ENCODE measurements at regions not wholly inside any gene's neighbourhood (a gene's known extent, or its start where the extent isn't known, plus 50 kb on each side); places are given as distances from the start of the nearest gene placed in this dataset.
"Not testable (repeated sequence)": the region's sequence is repeated elsewhere in the genome, so short reads cannot be mapped to it uniquely, and the experiment has no call there.

- no peak for ATAC-seq
- in situ Hi-C loops (cut with HindIII; ENCODE audit: low pct_unique_long_range_greater_than_20kb, low sequenced_read_pairs): no loop called here
- H3K36me3 ChIP-seq (ENCODE audit: control insufficient read depth, insufficient read depth, low read length): no peaks in the 10 kb centered on the region
- peaks cover 9% of the 10 kb centered on the region for H3K27me3 ChIP-seq (ENCODE audit: control insufficient read depth, insufficient read depth, low read length)
- no peak overlapping the region for H3K4me3 ChIP-seq (ENCODE audit: low read depth in 2 of 2, low read length in 2 of 2)
- H3K9me3 ChIP-seq (ENCODE audit: control insufficient read depth, insufficient read depth, low read depth, low read length): no peaks in the 10 kb centered on the region
- CTCF ChIA-PET: no interaction called here
- TF ChIP-seq, protein P1, sequence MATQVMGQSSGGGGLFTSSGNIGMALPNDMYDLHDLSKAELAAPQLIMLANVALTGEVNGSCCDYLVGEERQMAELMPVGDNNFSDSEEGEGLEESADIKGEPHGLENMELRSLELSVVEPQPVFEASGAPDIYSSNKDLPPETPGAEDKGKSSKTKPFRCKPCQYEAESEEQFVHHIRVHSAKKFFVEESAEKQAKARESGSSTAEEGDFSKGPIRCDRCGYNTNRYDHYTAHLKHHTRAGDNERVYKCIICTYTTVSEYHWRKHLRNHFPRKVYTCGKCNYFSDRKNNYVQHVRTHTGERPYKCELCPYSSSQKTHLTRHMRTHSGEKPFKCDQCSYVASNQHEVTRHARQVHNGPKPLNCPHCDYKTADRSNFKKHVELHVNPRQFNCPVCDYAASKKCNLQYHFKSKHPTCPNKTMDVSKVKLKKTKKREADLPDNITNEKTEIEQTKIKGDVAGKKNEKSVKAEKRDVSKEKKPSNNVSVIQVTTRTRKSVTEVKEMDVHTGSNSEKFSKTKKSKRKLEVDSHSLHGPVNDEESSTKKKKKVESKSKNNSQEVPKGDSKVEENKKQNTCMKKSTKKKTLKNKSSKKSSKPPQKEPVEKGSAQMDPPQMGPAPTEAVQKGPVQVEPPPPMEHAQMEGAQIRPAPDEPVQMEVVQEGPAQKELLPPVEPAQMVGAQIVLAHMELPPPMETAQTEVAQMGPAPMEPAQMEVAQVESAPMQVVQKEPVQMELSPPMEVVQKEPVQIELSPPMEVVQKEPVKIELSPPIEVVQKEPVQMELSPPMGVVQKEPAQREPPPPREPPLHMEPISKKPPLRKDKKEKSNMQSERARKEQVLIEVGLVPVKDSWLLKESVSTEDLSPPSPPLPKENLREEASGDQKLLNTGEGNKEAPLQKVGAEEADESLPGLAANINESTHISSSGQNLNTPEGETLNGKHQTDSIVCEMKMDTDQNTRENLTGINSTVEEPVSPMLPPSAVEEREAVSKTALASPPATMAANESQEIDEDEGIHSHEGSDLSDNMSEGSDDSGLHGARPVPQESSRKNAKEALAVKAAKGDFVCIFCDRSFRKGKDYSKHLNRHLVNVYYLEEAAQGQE (IDR thresholded peaks at IDR 0.05; ENCODE audit: insufficient read depth in 1 of 2, low read depth in 2 of 2, low read length in 1 of 2): no peak
- TF ChIP-seq POLR2AphosphoS5 (IDR thresholded peaks at IDR 0.05; ENCODE audit: low read depth, low read length): no peak
- no peak for TF ChIP-seq CTCF (IDR thresholded peaks at IDR 0.05)
- no TSS peak for BruUV-seq (replicated peaks)
- no peaks in the 10 kb centered on the region for H3K4me1 ChIP-seq (ENCODE audit: control insufficient read depth, insufficient read depth, low read length)
- intact Hi-C loops (cut with micrococcal nuclease; ENCODE audit: unreplicated experiment): no loop called here
- POLR2A ChIA-PET: no interaction called here
- DNase-seq (ENCODE audit: low read depth, low spot score): no peak
- H3K27ac ChIP-seq (ENCODE audit: low read length): no peak overlapping the region
Observed at GRCh38 chr17:79548116-79548515, 62.7 kb downstream of the RBFOX3 start.

GRCh38 chr17:79547586-79547985 lies 63.3 kb downstream of the RBFOX3 start:
- intact Hi-C loops (cut with micrococcal nuclease; ENCODE audit: unreplicated experiment): no loop called here
- no TSS peak for BruUV-seq (replicated peaks)

DNA sequence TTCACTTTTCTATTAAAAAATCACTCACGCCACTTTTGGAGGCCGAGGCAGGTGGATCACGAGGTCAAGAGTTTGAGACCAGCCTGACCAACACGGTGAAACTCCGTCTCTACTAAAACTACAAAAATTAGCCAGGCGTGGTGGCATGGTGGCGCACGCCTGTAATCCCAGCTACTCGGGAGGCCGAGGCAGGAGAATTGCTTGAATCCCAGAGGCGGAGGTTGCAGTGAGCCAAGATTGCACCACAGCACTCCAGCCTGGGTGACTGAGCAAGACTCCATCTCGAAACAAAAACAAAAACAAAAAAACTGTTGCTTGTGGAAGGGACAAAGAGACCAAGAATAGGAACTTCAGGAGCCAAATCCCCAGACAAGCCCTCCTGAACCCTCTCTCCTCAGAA lies 63.7 kb downstream of the RBFOX3 start:
- BruUV-seq (replicated peaks); H3K27ac ChIP-seq (ENCODE audit: low read length); H3K36me3 ChIP-seq (ENCODE audit: control insufficient read depth, insufficient read depth, low read length); ATAC-seq; POLR2A ChIA-PET; CTCF ChIA-PET; H3K9me3 ChIP-seq (ENCODE audit: control insufficient read depth, insufficient read depth, low read depth, low read length); H3K27me3 ChIP-seq (ENCODE audit: control insufficient read depth, insufficient read depth, low read length); H3K4me3 ChIP-seq (ENCODE audit: low read depth in 2 of 2, low read length in 2 of 2); in situ Hi-C loops (cut with HindIII; ENCODE audit: low pct_unique_long_range_greater_than_20kb, low sequenced_read_pairs); H3K4me1 ChIP-seq (ENCODE audit: control insufficient read depth, insufficient read depth, low read length); DNase-seq (ENCODE audit: low read depth, low spot score); intact Hi-C loops (cut with micrococcal nuclease; ENCODE audit: unreplicated experiment): not testable (repeated sequence)

More at GRCh38 chr17:79547586-79547985, 63.3 kb downstream of the RBFOX3 start:
- ChIA-PET CTCF (no interaction called here), POLR2A (no interaction called here)
- ATAC-seq (no peak), DNase-seq (ENCODE audit: low read depth, low spot score) (no peak)
- peaks cover 9% of the 10 kb centered on the region for H3K27me3 ChIP-seq (ENCODE audit: control insufficient read depth, insufficient read depth, low read length)
- H3K4me3 ChIP-seq (ENCODE audit: low read depth in 2 of 2, low read length in 2 of 2): no peak overlapping the region
- TF ChIP-seq SIN3A (IDR thresholded peaks at IDR 0.05; ENCODE audit: borderline replicate concordance, insufficient read depth, low read depth, low read length) (no peak), TCF7L2 (IDR thresholded peaks at IDR 0.05; ENCODE audit: low read depth, low read length) (no peak), POLR2AphosphoS5 (IDR thresholded peaks at IDR 0.05; ENCODE audit: low read depth, low read length) (no peak), CTCF (IDR thresholded peaks at IDR 0.05) (no peak)
- TF ChIP-seq, protein P1 (IDR thresholded peaks at IDR 0.05; ENCODE audit: insufficient read depth in 1 of 2, low read depth in 2 of 2, low read length in 1 of 2): no peak
- H3K9me3 ChIP-seq (ENCODE audit: control insufficient read depth, insufficient read depth, low read depth, low read length): no peaks in the 10 kb centered on the region
- no peaks in the 10 kb centered on the region for H3K36me3 ChIP-seq (ENCODE audit: control insufficient read depth, insufficient read depth, low read length)
- H3K27ac ChIP-seq (ENCODE audit: low read length): no peak overlapping the region
- in situ Hi-C loops (cut with HindIII; ENCODE audit: low pct_unique_long_range_greater_than_20kb, low sequenced_read_pairs): no loop called here
- H3K4me1 ChIP-seq (ENCODE audit: control insufficient read depth, insufficient read depth, low read length): no peaks in the 10 kb centered on the region
